GM19468 (cell line): ENCODE measurements at regions not wholly inside any gene's neighbourhood (a gene's known extent, or its start where the extent isn't known, plus 50 kb on each side); places are given as distances from the start of the nearest gene placed in this dataset.

Experiments
- ATAC-seq: cut with Tn5 transposase; IDR thresholded peaks from one replicate; pipeline ENCODE4 v1.9.1; 2021; ENCODE audit warnings: mild to moderate bottlenecking, moderate library complexity, moderate number of reproducible peaks; ENCODE audit not compliant: unreplicated experiment; ENCODE audit errors: extremely low read depth

- ATAC-seq: no peak
Observed at GRCh38 chr1:177383715-177384114, 213.0 kb downstream of the BRINP2 start.

DNA sequence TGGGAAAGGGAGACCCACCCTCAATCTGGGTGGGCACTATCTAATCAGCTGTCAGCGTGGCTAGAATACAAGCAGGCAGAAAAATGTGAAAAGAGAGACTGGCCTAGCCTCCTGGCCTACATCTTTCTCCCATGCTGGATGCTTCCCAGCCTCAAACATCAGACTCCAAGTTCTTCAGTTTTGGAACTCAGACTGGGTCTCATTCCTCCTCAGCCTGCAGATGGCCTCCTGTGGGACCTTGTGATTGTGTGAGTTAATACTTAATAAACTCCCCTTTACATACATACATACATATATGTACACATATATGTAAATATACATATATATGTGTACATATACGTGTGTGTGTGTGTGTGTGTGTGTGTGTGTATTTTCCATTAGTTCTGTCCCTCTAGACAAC, 207.1 kb downstream of the BRINP2 start:
- ATAC-seq: no peak

- no peak for ATAC-seq
Observed at GRCh38 chr1:177368255-177368654, 197.5 kb downstream of the BRINP2 start.

DNA sequence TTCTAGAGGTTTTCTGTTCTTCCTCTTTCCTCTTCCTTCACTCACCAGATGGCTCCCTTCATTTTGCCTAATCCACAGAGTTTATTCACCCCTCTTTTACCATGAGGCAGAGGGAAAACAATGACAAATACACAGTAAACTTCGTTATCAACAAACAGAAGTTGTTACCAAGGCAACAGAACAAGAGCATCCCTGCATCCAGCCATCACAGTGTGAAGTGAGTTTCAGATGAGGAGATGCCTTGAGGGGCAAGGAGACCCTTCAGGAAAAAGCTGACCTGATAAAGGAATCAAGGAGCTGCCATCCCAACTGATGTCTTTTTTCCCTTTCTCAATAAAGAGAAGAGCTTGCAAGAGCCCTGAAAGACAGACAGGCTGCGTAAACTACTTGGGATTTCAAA, 195.3 kb downstream of the BRINP2 start:
- no peak for ATAC-seq

DNA sequence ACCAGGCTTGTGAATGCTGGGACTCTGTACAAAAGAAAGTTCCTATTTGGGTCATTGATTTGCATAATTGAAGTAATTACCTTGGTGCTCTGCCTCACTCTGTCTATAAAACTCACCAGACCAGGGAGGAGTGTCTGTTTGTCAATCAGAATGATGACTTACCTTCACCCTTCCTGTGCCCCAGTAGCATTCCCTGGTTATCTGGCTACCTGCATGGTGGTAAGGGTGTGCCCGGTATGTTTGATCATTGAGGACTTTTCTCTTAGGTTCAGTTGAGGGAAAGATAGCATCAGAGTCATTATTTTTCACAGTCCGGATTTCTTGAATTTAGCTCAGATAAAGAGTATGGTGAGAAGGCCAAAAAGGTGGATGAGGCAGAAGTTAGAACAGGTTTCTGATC, 190.0 kb downstream of the BRINP2 start:
- no peak for ATAC-seq

DNA sequence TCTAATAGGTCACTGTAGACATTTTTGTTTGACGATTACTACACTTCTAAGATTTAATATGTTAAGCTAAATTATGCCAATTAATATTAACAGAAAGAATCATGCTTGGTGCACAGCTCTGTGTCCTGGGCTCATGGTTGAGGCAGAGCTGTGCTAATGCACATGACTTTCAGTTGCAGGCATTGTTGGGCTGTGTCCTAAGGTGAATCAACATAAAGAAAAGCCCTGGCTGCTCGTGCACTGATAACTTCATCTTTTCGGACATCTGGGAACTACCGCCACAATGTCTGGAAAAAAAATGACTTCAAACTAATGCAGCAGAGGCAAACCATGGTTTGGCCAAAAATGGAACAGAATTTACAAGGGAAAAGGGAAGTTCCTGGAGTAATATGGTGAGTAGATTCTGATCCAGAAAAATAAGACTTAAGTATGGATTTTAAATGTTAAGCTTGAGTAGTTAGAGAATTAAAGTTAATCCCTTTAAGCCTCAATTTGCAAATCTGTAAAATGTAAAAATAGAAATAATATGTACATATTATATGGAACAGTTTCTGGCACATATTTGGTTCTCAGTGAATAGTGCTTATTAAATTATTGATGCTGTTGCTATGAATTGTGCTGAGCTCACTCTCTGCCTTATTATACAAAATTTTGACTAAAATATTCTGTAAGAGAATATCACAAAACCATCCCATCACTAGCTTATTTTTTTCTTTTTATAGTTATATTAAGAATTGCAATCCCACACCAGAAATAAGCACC, 186.1 kb downstream of the BRINP2 start:
- no peak for ATAC-seq

DNA sequence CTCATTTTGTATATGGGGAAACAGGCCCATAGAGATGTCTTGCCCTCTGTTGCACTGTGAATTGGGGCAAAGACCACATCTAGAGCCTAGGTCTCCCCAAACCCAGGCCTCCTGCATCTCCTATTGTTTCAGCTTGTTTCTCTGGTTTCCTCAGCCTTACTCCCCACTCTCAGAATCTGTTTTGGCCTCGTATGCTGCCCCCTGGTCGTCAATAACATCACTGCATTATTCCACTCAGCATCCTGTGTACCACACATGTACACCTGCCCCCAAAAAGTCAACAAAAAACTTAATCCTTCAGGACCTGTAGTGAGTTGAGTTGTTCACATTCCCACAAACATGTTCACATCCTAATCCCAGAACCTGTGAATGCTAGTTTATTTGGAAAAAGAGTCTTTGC, 184.8 kb downstream of the BRINP2 start:
- ATAC-seq: no peak

- no peak for ATAC-seq
Observed at GRCh38 chr1:177354247-177354646, 183.5 kb downstream of the BRINP2 start.

GRCh38 chr1:177351361-177352108, 180.8 kb downstream of the BRINP2 start:
- no peak for ATAC-seq

DNA sequence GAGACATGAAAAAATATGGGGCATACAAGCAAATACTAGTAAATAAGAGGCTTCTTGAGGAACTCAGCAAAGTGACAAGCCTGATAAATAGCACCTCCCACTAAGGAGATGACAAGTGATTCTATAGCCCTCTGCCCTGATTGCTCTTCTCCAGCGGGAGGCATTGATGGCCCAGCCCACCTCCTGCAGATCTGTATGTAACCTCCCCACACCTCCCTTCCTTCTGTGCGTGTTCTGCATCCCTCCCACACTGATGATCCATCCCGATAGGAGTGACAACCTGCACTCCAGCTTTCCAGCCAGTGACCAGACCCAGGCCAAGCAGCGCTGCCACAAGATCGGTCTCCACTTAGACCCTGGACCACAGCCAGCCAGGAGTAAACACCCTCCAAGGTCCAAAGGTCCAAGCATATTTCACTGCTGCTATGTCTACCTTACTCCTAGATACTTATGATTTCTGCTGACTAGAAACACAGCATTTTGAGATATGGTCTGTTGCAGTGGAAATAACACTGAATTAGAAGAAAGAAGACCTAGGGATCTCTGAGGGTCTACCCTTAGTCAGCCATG, 176.1 kb downstream of the BRINP2 start:
- no peak for ATAC-seq

DNA sequence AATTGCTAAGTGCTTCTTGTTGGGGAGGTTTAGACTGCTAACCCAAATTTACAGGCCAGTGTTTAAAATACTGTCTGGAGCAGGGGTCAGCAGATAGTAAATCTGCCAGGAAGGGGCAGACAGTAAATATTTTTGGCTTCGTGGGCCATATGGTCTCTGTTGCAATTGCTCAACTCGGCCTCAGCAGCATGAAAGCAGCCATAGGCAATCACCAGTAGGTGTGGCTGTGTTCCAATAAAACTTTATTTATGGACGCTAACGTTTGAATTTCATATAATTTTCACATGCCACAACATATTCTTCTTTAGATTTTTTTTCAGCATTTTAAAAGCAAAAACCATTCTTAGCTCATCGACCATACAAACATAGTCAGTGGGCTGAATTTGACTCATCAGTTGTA, 172.7 kb downstream of the BRINP2 start:
- ATAC-seq: no peak

DNA sequence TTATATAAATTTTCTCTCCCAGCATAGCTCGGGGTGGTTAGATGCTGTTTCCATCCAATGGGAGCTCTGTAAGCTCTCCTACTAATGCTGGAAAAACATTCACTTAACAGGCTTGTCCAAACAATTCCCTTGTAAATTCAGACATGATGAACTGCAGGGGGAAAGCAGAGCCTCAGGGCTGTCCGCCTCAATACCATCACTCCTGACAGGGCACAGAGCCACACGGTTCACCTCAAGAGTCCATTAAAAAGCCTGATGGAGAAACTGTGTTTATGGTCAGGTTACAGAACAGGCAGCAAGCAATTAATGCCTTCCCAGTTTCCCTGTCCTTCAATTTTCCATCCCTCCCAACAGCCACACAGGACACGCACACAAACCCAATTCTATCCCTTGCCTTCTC, 171.0 kb downstream of the BRINP2 start:
- ATAC-seq: no peak

DNA sequence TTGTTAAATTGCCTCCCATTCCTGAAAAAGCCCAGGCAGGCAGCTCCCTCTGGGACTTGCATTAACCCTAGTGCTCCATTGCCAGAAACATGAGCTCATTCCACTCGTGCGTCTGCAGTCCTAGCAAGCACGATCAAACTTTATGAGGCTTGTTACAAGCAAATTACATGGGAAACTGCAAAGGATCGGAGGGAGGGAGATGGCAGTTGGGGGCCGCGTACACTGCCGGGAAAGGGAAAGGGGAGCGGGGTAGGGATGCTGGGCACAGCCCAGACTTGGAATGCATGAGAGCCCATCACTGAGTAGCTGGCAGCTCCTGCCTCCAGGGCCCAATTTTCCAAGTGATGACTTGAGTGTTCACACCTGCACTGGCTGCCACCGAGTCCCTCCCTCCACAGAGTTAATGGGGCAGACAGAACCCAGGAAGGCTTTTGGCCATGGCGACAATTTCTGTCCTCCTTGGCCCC, 169.9 kb downstream of the BRINP2 start:
- no peak for ATAC-seq

GRCh38 chr1:177338376-177338775, 167.6 kb downstream of the BRINP2 start:
- ATAC-seq: no peak

- ATAC-seq: no peak
Observed at GRCh38 chr1:177334903-177335302, 164.1 kb downstream of the BRINP2 start.

- no peak for ATAC-seq
Observed at GRCh38 chr1:177333936-177334595, 163.3 kb downstream of the BRINP2 start.
